Prostate gland (tissue), 2 donors: ENCODE measurements at regions not wholly inside any gene's neighbourhood (a gene's known extent, or its start where the extent isn't known, plus 50 kb on each side); places are given as distances from the start of the nearest gene placed in this dataset.

Source experiments
- DNase-seq: peaks from one replicate; pipeline ENCODE4 v3.0.0-alpha.2; 2019; ENCODE audit warnings: low spot score
- H3K27ac ChIP-seq, 2 donors: fragments of 200-600 bp; sonication (generic); 2 replicates each; pipeline ENCODE4 v1.5.1; 2017 to 2019
- H3K27me3 ChIP-seq: fragments of 200-600 bp; sonication (generic); replicated peaks from 2 replicates; pipeline ENCODE4 v1.5.1; 2019; ENCODE audit not compliant: insufficient read depth
- H3K36me3 ChIP-seq, 2 donors: fragments of 200-600 bp; sonication (generic); 1 replicate in 1 of 2; 2 replicates in 1 of 2; pipeline versions ENCODE4 v1.5.1 to v1.8.1; 2017 to 2019
- H3K4me1 ChIP-seq: fragments of 200-600 bp; sonication (generic); replicated peaks from 2 replicates; pipeline ENCODE4 v1.5.1; 2019
- H3K4me3 ChIP-seq, 2 donors: fragments of 200-600 bp; sonication (generic); 2 replicates each; pipeline ENCODE4 v1.5.1; 2017 to 2019
- H3K9me3 ChIP-seq: fragments of 200-600 bp; sonication (generic); 2 replicates; pipeline ENCODE4 v1.5.1; 2017
- CTCF ChIP-seq, 4 experiments: fragments of 200-600 bp in 2 of 4; fragments of 450-650 bp in 2 of 4; sonication (generic) in 2 of 4; IDR thresholded peaks; 1 replicate in 3 of 4; 2 replicates in 1 of 4; pipeline ENCODE4 v1.5.1; 2016 to 2019; ENCODE audit warnings: antibody characterized with exemption in 4 of 4, mild to moderate bottlenecking in 2 of 4, moderate library complexity in 2 of 4
- POLR2A ChIP-seq: fragments of 450-650 bp; IDR thresholded peaks from one replicate; pipeline ENCODE4 v1.6.1; 2016; ENCODE audit warnings: antibody characterized with exemption, mild to moderate bottlenecking
- POLR2AphosphoS5 ChIP-seq: sonication (generic); formaldehyde crosslinking; IDR thresholded peaks from one replicate; pipeline ENCODE4 v1.6.1; 2017; ENCODE audit warnings: antibody characterized with exemption
- WGBS: methylation state at CpG from one replicate; pipeline ENCODE4 v1.1.5; 2018; 5-methylcytosine and 5-hydroxymethylcytosine counted together
- intact Hi-C: fragments of 100-400 bp; cut with DNase I; formaldehyde crosslinking; loops from one replicate; pipeline ENCODE4 v1.14.2; 2022

GRCh38 chr5:59976342-59976741, 82.8 kb upstream of the PDE4D start:
- H3K27me3 ChIP-seq: no peaks in the 10 kb centered on the region
- intact Hi-C loops: no loop called here
- no peak overlapping the region for H3K4me3 ChIP-seq
- DNase-seq: no peak
- TF ChIP-seq POLR2A: no peak
- H3K27ac ChIP-seq: no peak overlapping the region
- no peaks in the 10 kb centered on the region for H3K9me3 ChIP-seq
- no peaks in the 10 kb centered on the region for H3K36me3 ChIP-seq
- no peaks in the 10 kb centered on the region for H3K4me1 ChIP-seq
- WGBS: 85% methylated on average over 1 of the region's 1 CpG

GRCh38 chr5:59972043-59972442, 78.5 kb upstream of the PDE4D start:
- 94% methylated on average over 1 of the region's 1 CpG for WGBS
- TF ChIP-seq CTCF (IDR thresholded peaks at IDR 0.05): no peak
- TF ChIP-seq POLR2AphosphoS5: no peak
- no peak for TF ChIP-seq POLR2A
- H3K36me3 ChIP-seq: no peaks in the 10 kb centered on the region
- no peaks in the 10 kb centered on the region for H3K27me3 ChIP-seq
- intact Hi-C loops: no loop called here
- H3K4me3 ChIP-seq: no peak overlapping the region
- no peak overlapping the region for H3K27ac ChIP-seq
- no peaks in the 10 kb centered on the region for H3K9me3 ChIP-seq
- no peaks in the 10 kb centered on the region for H3K4me1 ChIP-seq
- no peak for DNase-seq

GRCh38 chr5:59959330-59959729, 65.8 kb upstream of the PDE4D start:
- no peak for TF ChIP-seq POLR2A
- no peak for TF ChIP-seq POLR2AphosphoS5
- TF ChIP-seq CTCF (IDR thresholded peaks at IDR 0.05): no peak
- intact Hi-C loops: no loop called here
- Histone ChIP-seq H3K36me3 (no peaks in the 10 kb centered on the region), H3K4me1 (no peaks in the 10 kb centered on the region), H3K9me3 (no peaks in the 10 kb centered on the region), H3K4me3 (no peak overlapping the region), H3K27ac (no peak overlapping the region), H3K27me3 (no peaks in the 10 kb centered on the region)
- no peak for DNase-seq
- 84% methylated on average over 1 of the region's 1 CpG for WGBS

GRCh38 chr5:59956130-59956783, 62.7 kb upstream of the PDE4D start:
- Histone ChIP-seq H3K27ac (no peak overlapping the region), H3K27me3 (no peaks in the 10 kb centered on the region), H3K36me3 (no peaks in the 10 kb centered on the region), H3K9me3 (no peaks in the 10 kb centered on the region), H3K4me3 (no peak overlapping the region), H3K4me1 (no peaks in the 10 kb centered on the region)
- no peak for TF ChIP-seq POLR2A
- no peak for TF ChIP-seq CTCF (IDR thresholded peaks at IDR 0.05)
- TF ChIP-seq POLR2AphosphoS5: no peak
- 86% methylated on average over 3 of the region's 3 CpGs for WGBS
- intact Hi-C loops: no loop called here
- DNase-seq: no peak

GRCh38 chr5:59955241-59955640, 61.7 kb upstream of the PDE4D start:
- no peak overlapping the region for H3K27ac ChIP-seq
- no peaks in the 10 kb centered on the region for H3K27me3 ChIP-seq
- no peak overlapping the region for H3K4me3 ChIP-seq
- H3K4me1 ChIP-seq: no peaks in the 10 kb centered on the region
- TF ChIP-seq POLR2AphosphoS5: no peak
- no peak for TF ChIP-seq CTCF (IDR thresholded peaks at IDR 0.05)
- no peak for TF ChIP-seq POLR2A
- 52% methylated on average over 2 of the region's 2 CpGs for WGBS
- no peaks in the 10 kb centered on the region for H3K9me3 ChIP-seq
- intact Hi-C loops: no loop called here
- H3K36me3 ChIP-seq: no peaks in the 10 kb centered on the region
- DNase-seq: no peak
